Colonic mucosa (tissue), 4 donors: ENCODE measurements at regions not wholly inside any gene's neighbourhood (a gene's known extent, or its start where the extent isn't known, plus 50 kb on each side); places are given as distances from the start of the nearest gene placed in this dataset.

ENCODE experiments used
- DNase-seq: peaks from one replicate; pipeline ENCODE4 v3.0.0-alpha.2; 2020
- H3K27ac ChIP-seq: fragments of 200-600 bp; one replicate; pipeline ENCODE4 v1.8.0; 2021
- H3K27me3 ChIP-seq: fragments of 200-600 bp; one replicate; pipeline ENCODE4 v1.8.0; 2021
- H3K36me3 ChIP-seq: fragments of 200-600 bp; one replicate; pipeline ENCODE4 v1.8.0; 2021
- H3K4me1 ChIP-seq: fragments of 200-600 bp; one replicate; pipeline ENCODE4 v1.8.0; 2021; ENCODE audit warnings: mild to moderate bottlenecking
- H3K4me3 ChIP-seq: fragments of 200-600 bp; one replicate; pipeline ENCODE4 v1.8.0; 2021
- H3K9ac ChIP-seq, 2 donors: one replicate each; pipeline ENCODE4 v1.7.0; 2013; ENCODE audit warnings: control low read depth in 2 of 2, low read depth in 2 of 2, low read length in 2 of 2
- H3K9me3 ChIP-seq: fragments of 200-600 bp; one replicate; pipeline ENCODE4 v1.8.0; 2021
- intact Hi-C: fragments of 100-400 bp; cut with DNase I; formaldehyde crosslinking; loops from one replicate; pipeline ENCODE4 v1.14.1; 2022
- TF ChIP-seq, protein P1 (sequence below): fragments of 200-600 bp; IDR thresholded peaks from one replicate; pipeline ENCODE4 v1.8.0; 2022; ENCODE audit warnings: antibody characterized with exemption, mild to moderate bottlenecking
- donor health status: healthy.
- donor health status: DM: no; HTN: no; CAD: no.
- donor health status: DM: no; HTN: no; CAD: no.

DNA sequence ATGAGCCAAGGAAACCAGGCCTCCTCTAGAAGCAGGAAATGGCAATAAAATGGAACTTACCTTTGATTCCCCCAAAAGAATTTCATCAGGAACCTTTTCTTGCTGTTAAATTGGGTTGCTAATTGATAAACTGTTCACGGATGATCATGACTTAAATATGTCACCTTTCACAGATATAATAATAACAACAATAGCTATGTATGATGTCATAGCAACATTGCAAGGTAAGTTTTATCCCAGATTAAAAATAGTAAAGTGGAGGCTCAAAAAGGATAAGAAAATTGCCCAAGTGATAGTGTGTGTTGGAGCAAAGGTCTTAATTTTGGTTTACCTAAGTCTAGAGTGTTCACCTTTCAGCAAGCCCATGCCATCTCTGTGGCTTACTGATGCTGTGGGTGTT is 357.6 kb upstream of the CELF2 start:
- intact Hi-C loops, result no loop called here
- no peaks in the 10 kb centered on the region for H3K9me3 ChIP-seq
- peaks cover 4% of the 10 kb centered on the region for H3K27me3 ChIP-seq
- H3K4me1 ChIP-seq, result no peaks in the 10 kb centered on the region
- H3K4me3 ChIP-seq, result no peak overlapping the region
- no peak overlapping the region for H3K27ac ChIP-seq
- no peak for DNase-seq
- no peak overlapping the region for H3K9ac ChIP-seq
- H3K36me3 ChIP-seq, result no peaks in the 10 kb centered on the region
- TF ChIP-seq, protein P1, sequence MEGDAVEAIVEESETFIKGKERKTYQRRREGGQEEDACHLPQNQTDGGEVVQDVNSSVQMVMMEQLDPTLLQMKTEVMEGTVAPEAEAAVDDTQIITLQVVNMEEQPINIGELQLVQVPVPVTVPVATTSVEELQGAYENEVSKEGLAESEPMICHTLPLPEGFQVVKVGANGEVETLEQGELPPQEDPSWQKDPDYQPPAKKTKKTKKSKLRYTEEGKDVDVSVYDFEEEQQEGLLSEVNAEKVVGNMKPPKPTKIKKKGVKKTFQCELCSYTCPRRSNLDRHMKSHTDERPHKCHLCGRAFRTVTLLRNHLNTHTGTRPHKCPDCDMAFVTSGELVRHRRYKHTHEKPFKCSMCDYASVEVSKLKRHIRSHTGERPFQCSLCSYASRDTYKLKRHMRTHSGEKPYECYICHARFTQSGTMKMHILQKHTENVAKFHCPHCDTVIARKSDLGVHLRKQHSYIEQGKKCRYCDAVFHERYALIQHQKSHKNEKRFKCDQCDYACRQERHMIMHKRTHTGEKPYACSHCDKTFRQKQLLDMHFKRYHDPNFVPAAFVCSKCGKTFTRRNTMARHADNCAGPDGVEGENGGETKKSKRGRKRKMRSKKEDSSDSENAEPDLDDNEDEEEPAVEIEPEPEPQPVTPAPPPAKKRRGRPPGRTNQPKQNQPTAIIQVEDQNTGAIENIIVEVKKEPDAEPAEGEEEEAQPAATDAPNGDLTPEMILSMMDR, result no peak

DNA sequence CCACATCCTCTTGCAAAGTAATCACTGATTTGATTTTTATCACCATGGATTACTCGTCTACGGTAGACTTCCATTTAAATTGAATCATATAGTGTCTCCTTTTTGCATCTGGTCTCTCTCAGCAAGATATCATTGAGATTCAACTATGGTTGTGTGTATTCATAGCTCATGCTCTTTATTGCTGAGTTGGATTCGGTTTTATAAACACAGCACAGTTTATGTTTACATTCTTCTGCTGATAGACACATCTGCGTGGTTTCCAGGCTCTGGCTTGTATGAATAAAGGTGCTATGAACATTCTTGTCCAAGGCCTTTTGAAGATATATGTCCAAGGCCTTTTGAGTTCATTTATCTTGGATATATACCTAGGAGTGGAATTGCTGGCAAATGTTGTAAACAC is 356.5 kb upstream of the CELF2 start:
- Histone ChIP-seq H3K27ac (no peak overlapping the region), H3K4me3 (no peak overlapping the region), H3K9me3 (no peaks in the 10 kb centered on the region), H3K4me1 (no peaks in the 10 kb centered on the region), H3K36me3 (no peaks in the 10 kb centered on the region), H3K9ac (no peak overlapping the region), H3K27me3 (peaks cover 4% of the 10 kb centered on the region)
- TF ChIP-seq, protein P1, result no peak
- intact Hi-C loops, result no loop called here
- DNase-seq, result no peak

DNA sequence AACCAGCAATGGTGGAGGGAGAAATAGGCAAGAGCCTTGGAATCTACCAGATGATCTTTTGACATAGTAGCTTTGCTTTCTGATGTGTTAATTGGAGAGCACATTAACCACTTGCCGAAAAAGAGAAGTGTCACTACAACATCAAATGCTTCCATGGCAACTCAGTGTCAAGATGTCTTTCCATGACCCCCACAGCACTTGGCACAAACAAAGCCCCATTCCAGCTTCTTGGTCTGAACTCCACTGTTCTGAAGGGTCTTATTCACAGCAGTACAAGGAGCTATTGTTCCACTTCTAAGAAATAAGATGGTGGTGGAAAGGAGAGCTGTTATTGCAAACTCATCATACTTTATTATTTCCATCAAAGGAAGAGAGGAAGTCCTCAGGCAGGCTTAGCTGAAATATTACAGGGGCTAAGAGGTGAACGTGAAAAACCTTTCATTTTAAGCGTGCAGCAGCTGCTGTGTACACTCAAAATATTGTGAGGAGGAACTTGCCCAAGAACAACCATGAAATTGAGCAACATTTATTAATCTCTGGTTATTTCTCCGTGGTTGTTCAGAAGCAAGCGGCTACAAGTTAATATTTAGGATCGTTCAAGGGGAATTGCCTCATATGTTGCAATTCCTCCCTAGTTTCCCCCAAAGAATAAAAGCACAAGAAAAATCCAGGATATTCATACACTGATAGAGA is 354.8 kb upstream of the CELF2 start:
- peaks cover 4% of the 10 kb centered on the region for H3K27me3 ChIP-seq
- H3K4me3 ChIP-seq, result no peak overlapping the region
- H3K9me3 ChIP-seq, result no peaks in the 10 kb centered on the region
- H3K27ac ChIP-seq, result no peak overlapping the region
- no peaks in the 10 kb centered on the region for H3K36me3 ChIP-seq
- intact Hi-C loops, result no loop called here
- no peak for DNase-seq
- TF ChIP-seq, protein P1, result no peak
- H3K9ac ChIP-seq, result no peak overlapping the region
- H3K4me1 ChIP-seq, result no peaks in the 10 kb centered on the region

DNA sequence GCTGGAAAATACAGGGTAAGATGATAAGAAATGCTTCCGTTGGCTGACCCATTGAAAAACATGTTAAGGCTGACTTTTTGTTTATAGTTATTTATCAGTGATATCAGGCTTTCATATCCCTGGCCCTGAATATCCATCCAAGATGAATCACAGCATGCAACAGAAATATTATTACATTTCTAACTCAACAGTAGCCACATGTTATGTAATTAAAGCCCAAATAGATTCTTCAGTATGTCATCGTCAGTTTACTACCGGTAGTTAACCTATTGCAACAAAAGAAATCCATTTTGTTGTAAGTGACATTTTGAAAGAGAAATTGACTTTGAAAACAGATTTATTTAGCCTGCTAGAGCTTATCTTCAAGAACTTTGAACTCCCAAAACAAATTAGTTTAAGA is 354.1 kb upstream of the CELF2 start:
- TF ChIP-seq, protein P1, result no peak
- H3K27ac ChIP-seq, result no peak overlapping the region
- intact Hi-C loops, result no loop called here
- no peak overlapping the region for H3K4me3 ChIP-seq
- H3K27me3 ChIP-seq, result peaks cover 4% of the 10 kb centered on the region
- no peak for DNase-seq
- H3K9me3 ChIP-seq, result no peaks in the 10 kb centered on the region
- no peaks in the 10 kb centered on the region for H3K36me3 ChIP-seq
- H3K4me1 ChIP-seq, result no peaks in the 10 kb centered on the region
- H3K9ac ChIP-seq, result no peak overlapping the region

DNA sequence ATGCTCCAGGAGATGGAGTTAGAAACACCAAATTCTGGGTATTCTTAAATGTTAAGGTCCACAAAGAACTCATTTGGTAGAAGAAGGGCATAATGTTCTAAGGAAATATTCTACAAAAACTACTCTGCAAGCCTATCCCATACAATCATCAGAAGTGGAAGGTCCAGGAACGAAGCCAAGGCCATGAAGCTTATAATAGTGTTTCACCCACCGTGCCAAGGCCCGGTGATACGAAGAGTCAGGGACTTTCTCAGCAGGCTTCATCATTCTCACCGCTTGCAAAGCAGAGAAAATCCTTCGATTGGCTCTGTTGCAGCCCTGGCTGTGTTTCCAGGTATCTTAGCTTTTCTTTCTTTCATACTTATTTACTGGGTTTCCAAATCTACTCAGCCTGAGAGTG is 351.9 kb upstream of the CELF2 start:
- no peak overlapping the region for H3K4me3 ChIP-seq
- H3K36me3 ChIP-seq, result no peaks in the 10 kb centered on the region
- peaks cover 4% of the 10 kb centered on the region for H3K27me3 ChIP-seq
- no peaks in the 10 kb centered on the region for H3K4me1 ChIP-seq
- no peak overlapping the region for H3K27ac ChIP-seq
- H3K9ac ChIP-seq, result no peak overlapping the region
- no peaks in the 10 kb centered on the region for H3K9me3 ChIP-seq
- DNase-seq, result no peak
- TF ChIP-seq, protein P1, result no peak
- intact Hi-C loops, result no loop called here
